Liver (tissue), 8 donors: ENCODE measurements at regions not wholly inside any gene's neighbourhood (a gene's known extent, or its start where the extent isn't known, plus 50 kb on each side); places are given as distances from the start of the nearest gene placed in this dataset.

Source experiments
- DNase-seq: peaks from one replicate; pipeline ENCODE4 v3.0.0-alpha.2; 2017; ENCODE audit warnings: low spot score
- H3K27ac ChIP-seq, 2 donors: one replicate each; pipeline ENCODE4 v1.7.0; 2013; ENCODE audit warnings: inconsistent platforms in 2 of 2, low read length in 2 of 2, control low read depth in 1 of 2, low read depth in 1 of 2, mild to moderate bottlenecking in 1 of 2
- H3K27me3 ChIP-seq, 4 donors: one replicate each; pipeline versions ENCODE4 v1.6.1 to v1.7.0; 2013; ENCODE audit warnings: low read length in 3 of 4, inconsistent platforms in 1 of 4, mild to moderate bottlenecking in 1 of 4, moderate library complexity in 1 of 4; ENCODE audit not compliant: control insufficient read depth in 4 of 4, insufficient read depth in 4 of 4
- H3K36me3 ChIP-seq, 4 donors: one replicate each; pipeline versions ENCODE4 v1.6.1 to v1.7.0; 2013; ENCODE audit warnings: low read length in 3 of 4, mild to moderate bottlenecking in 3 of 4, low read depth in 1 of 4, moderate library complexity in 1 of 4; ENCODE audit not compliant: control insufficient read depth in 4 of 4, insufficient read depth in 3 of 4
- H3K4me1 ChIP-seq, 4 donors: one replicate each; pipeline versions ENCODE4 v1.6.1 to v1.7.0; 2013; ENCODE audit warnings: low read length in 3 of 4, mild to moderate bottlenecking in 3 of 4, moderate library complexity in 1 of 4; ENCODE audit not compliant: control insufficient read depth in 4 of 4, insufficient read depth in 4 of 4
- H3K4me3 ChIP-seq, 3 donors: one replicate each; pipeline versions ENCODE4 v1.6.1 to v1.7.0; 2013; ENCODE audit warnings: low read length in 3 of 3, control low read depth in 1 of 3, low read depth in 1 of 3, mild to moderate bottlenecking in 1 of 3
- H3K9ac ChIP-seq, 2 donors: one replicate each; pipeline ENCODE4 v1.7.0; 2013; ENCODE audit warnings: low read length in 2 of 2, mild to moderate bottlenecking in 2 of 2, moderate library complexity in 2 of 2, control low read depth in 1 of 2, low read depth in 1 of 2
- H3K9me3 ChIP-seq, 4 donors: one replicate each; pipeline versions ENCODE4 v1.6.1 to v1.7.0; 2013; ENCODE audit warnings: low read length in 3 of 4; ENCODE audit not compliant: control insufficient read depth in 4 of 4
- EGR1 ChIP-seq, 2 donors: IDR thresholded peaks; 2 replicates each; pipeline ENCODE4 v1.6.1; 2016 to 2018; ENCODE audit warnings: antibody characterized with exemption in 2 of 2, low read depth in 2 of 2
- FOXA1 ChIP-seq: IDR thresholded peaks from 2 replicates; pipeline ENCODE4 v1.6.1; 2016; ENCODE audit warnings: antibody characterized with exemption
- FOXA2 ChIP-seq: IDR thresholded peaks from 2 replicates; pipeline ENCODE4 v1.6.1; 2016; ENCODE audit warnings: antibody characterized with exemption
- GABPA ChIP-seq, 2 donors: IDR thresholded peaks in 1 of 2; conservative IDR thresholded peaks in 1 of 2; 2 replicates each; pipeline ENCODE4 v1.6.1; 2016; ENCODE audit warnings: antibody characterized with exemption in 2 of 2, mild to moderate bottlenecking in 1 of 2, moderate library complexity in 1 of 2
- HNF4A ChIP-seq, 2 donors: conservative IDR thresholded peaks; 2 replicates each; pipeline ENCODE4 v1.6.1; 2016; ENCODE audit warnings: antibody characterized with exemption in 2 of 2, mild to moderate bottlenecking in 2 of 2
- HNF4G ChIP-seq: IDR thresholded peaks from 2 replicates; pipeline ENCODE4 v1.6.1; 2016; ENCODE audit warnings: antibody characterized with exemption
- JUND ChIP-seq, 2 donors: IDR thresholded peaks; 2 replicates each; pipeline ENCODE4 v1.6.1; 2016; ENCODE audit warnings: antibody characterized with exemption in 2 of 2
- NR2F2 ChIP-seq: IDR thresholded peaks from 2 replicates; pipeline ENCODE4 v1.6.1; 2016; ENCODE audit warnings: antibody characterized with exemption
- RAD21 ChIP-seq, 2 donors: IDR thresholded peaks; 2 replicates each; pipeline ENCODE4 v1.6.1; 2016; ENCODE audit warnings: antibody characterized with exemption in 2 of 2, mild to moderate bottlenecking in 2 of 2
- RXRA ChIP-seq, 2 donors: IDR thresholded peaks; 2 replicates each; pipeline ENCODE4 v1.6.1; 2017 to 2018; ENCODE audit warnings: antibody characterized with exemption in 2 of 2, mild to moderate bottlenecking in 1 of 2
- SP1 ChIP-seq: IDR thresholded peaks from 2 replicates; pipeline ENCODE4 v1.6.1; 2018; ENCODE audit warnings: antibody characterized with exemption, mild to moderate bottlenecking
- TAF1 ChIP-seq: conservative IDR thresholded peaks from 2 replicates; pipeline ENCODE4 v1.6.1; 2016; ENCODE audit warnings: antibody characterized with exemption, mild to moderate bottlenecking
- YY1 ChIP-seq: IDR thresholded peaks from 2 replicates; pipeline ENCODE4 v1.6.1; 2016; ENCODE audit warnings: antibody characterized with exemption, mild to moderate bottlenecking
- WGBS: extraction: QIAGEN DNeasy Blood & Tissue Kit; methylation state at CpG from one replicate; pipeline ENCODE4 v1.1.7; 2013; 5-methylcytosine and 5-hydroxymethylcytosine counted together
- TF ChIP-seq, protein P1 (sequence below): IDR thresholded peaks from 2 replicates; pipeline ENCODE4 v1.6.1; 2016; ENCODE audit warnings: antibody characterized with exemption
- TF ChIP-seq, protein P2 (sequence below): IDR thresholded peaks from 2 replicates; pipeline ENCODE4 v1.6.1; 2016; ENCODE audit warnings: antibody characterized with exemption, mild to moderate bottlenecking
- TF ChIP-seq, protein P3 (sequence below): IDR thresholded peaks from 2 replicates; pipeline ENCODE4 v1.6.1; 2016; ENCODE audit warnings: antibody characterized with exemption
- TF ChIP-seq, protein P4 (sequence below): fragments of 150-350 bp; IDR thresholded peaks from 2 replicates; pipeline ENCODE4 v1.5.1; 2017; ENCODE audit warnings: improper control_type of control experiment, low read depth, low read length; ENCODE audit not compliant: missing input control
- TF ChIP-seq, protein P5 (sequence below): IDR thresholded peaks from 2 replicates; pipeline ENCODE4 v1.6.1; 2016; ENCODE audit warnings: antibody characterized with exemption
- donor health status: healthy.
- donor health status: healthy.
- donor health status: healthy.
- donor health status: healthy.
- donor health status: healthy.

DNA sequence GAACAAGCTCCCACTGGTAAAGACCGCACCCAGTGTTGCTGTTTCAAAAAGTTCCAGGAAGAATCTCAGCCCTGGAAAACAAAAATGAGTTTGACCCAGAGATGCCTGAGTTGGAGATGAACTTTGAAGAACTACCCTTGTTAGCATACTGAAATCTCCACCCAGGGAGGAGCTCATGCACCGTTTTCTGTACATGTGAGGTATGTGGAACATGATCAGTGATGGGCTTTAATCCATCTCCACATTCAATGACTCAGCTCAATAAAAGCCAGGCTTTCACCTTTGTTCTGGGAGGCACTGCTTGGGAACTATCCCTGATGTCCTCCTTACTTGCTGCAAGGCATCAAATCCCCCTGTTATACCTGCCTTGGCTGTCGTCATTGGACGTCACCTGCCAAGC, 279.9 kb downstream of the UQCRFS1 start:
- WGBS = 78% methylated on average over 4 of the region's 4 CpGs
- TF ChIP-seq RAD21 (IDR thresholded peaks at IDR 0.05) = no peak
- no peak for TF ChIP-seq NR2F2
- TF ChIP-seq EGR1 (IDR thresholded peaks at IDR 0.05; ENCODE audit: low read depth in 2 of 2) = no peak
- no peak for TF ChIP-seq FOXA1
- no peak for TF ChIP-seq JUND (IDR thresholded peaks at IDR 0.05)
- no peak for TF ChIP-seq HNF4G
- no peak for TF ChIP-seq GABPA (IDR thresholded peaks at IDR 0.05 in 1 of 2, conservative IDR thresholded peaks at IDR 0.05 in 1 of 2)
- no peak for TF ChIP-seq YY1
- TF ChIP-seq HNF4A (conservative IDR thresholded peaks at IDR 0.05) = no peak
- TF ChIP-seq, protein P1, sequence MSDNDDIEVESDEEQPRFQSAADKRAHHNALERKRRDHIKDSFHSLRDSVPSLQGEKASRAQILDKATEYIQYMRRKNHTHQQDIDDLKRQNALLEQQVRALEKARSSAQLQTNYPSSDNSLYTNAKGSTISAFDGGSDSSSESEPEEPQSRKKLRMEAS = no peak
- TF ChIP-seq, protein P2, sequence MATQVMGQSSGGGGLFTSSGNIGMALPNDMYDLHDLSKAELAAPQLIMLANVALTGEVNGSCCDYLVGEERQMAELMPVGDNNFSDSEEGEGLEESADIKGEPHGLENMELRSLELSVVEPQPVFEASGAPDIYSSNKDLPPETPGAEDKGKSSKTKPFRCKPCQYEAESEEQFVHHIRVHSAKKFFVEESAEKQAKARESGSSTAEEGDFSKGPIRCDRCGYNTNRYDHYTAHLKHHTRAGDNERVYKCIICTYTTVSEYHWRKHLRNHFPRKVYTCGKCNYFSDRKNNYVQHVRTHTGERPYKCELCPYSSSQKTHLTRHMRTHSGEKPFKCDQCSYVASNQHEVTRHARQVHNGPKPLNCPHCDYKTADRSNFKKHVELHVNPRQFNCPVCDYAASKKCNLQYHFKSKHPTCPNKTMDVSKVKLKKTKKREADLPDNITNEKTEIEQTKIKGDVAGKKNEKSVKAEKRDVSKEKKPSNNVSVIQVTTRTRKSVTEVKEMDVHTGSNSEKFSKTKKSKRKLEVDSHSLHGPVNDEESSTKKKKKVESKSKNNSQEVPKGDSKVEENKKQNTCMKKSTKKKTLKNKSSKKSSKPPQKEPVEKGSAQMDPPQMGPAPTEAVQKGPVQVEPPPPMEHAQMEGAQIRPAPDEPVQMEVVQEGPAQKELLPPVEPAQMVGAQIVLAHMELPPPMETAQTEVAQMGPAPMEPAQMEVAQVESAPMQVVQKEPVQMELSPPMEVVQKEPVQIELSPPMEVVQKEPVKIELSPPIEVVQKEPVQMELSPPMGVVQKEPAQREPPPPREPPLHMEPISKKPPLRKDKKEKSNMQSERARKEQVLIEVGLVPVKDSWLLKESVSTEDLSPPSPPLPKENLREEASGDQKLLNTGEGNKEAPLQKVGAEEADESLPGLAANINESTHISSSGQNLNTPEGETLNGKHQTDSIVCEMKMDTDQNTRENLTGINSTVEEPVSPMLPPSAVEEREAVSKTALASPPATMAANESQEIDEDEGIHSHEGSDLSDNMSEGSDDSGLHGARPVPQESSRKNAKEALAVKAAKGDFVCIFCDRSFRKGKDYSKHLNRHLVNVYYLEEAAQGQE = no peak
- TF ChIP-seq, protein P3, sequence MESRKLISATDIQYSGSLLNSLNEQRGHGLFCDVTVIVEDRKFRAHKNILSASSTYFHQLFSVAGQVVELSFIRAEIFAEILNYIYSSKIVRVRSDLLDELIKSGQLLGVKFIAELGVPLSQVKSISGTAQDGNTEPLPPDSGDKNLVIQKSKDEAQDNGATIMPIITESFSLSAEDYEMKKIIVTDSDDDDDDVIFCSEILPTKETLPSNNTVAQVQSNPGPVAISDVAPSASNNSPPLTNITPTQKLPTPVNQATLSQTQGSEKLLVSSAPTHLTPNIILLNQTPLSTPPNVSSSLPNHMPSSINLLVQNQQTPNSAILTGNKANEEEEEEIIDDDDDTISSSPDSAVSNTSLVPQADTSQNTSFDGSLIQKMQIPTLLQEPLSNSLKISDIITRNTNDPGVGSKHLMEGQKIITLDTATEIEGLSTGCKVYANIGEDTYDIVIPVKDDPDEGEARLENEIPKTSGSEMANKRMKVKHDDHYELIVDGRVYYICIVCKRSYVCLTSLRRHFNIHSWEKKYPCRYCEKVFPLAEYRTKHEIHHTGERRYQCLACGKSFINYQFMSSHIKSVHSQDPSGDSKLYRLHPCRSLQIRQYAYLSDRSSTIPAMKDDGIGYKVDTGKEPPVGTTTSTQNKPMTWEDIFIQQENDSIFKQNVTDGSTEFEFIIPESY = no peak
- TF ChIP-seq RXRA (IDR thresholded peaks at IDR 0.05) = no peak
- TF ChIP-seq, protein P4, sequence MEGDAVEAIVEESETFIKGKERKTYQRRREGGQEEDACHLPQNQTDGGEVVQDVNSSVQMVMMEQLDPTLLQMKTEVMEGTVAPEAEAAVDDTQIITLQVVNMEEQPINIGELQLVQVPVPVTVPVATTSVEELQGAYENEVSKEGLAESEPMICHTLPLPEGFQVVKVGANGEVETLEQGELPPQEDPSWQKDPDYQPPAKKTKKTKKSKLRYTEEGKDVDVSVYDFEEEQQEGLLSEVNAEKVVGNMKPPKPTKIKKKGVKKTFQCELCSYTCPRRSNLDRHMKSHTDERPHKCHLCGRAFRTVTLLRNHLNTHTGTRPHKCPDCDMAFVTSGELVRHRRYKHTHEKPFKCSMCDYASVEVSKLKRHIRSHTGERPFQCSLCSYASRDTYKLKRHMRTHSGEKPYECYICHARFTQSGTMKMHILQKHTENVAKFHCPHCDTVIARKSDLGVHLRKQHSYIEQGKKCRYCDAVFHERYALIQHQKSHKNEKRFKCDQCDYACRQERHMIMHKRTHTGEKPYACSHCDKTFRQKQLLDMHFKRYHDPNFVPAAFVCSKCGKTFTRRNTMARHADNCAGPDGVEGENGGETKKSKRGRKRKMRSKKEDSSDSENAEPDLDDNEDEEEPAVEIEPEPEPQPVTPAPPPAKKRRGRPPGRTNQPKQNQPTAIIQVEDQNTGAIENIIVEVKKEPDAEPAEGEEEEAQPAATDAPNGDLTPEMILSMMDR = no peak
- TF ChIP-seq, protein P5, sequence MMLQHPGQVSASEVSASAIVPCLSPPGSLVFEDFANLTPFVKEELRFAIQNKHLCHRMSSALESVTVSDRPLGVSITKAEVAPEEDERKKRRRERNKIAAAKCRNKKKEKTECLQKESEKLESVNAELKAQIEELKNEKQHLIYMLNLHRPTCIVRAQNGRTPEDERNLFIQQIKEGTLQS = no peak
- no peak for TF ChIP-seq TAF1
- no peak for TF ChIP-seq SP1
- TF ChIP-seq FOXA2 = no peak
- Histone ChIP-seq H3K9ac (no peak overlapping the region), H3K36me3 (no peaks in the 10 kb centered on the region), H3K27ac (no peak overlapping the region), H3K27me3 (peaks cover 0 to 9% (median 0%) of the 10 kb centered on the region in 4 donors), H3K9me3 (no peaks in the 10 kb centered on the region), H3K4me3 (no peak overlapping the region), H3K4me1 (no peaks in the 10 kb centered on the region)
- DNase-seq = no peak
